ENCODE measurements at regions not wholly inside any gene's neighbourhood (a gene's known extent, or its start where the extent isn't known, plus 50 kb on each side); places are given as distances from the start of the nearest gene placed in this dataset.

DNA sequence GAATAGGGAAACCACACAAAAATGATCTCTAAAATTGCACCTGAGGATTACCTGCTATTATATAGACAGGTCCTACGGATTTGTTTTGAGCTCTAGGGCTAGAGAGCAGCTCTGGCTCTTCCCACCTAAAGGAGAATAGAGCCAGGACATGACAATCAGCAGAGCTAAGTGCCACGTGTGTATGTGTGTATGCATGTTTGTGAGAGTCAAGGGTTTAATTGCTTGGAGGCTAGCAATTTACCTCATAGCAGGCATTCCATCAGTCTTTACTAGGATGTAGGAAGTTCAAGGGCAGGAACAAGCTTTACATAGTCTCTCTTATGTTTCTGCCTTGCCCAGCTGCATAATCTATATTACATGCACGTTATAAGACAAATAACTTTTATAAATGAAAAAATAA, 498.2 kb downstream of the NSUN3 start:
- TF ChIP-seq, protein P1, sequence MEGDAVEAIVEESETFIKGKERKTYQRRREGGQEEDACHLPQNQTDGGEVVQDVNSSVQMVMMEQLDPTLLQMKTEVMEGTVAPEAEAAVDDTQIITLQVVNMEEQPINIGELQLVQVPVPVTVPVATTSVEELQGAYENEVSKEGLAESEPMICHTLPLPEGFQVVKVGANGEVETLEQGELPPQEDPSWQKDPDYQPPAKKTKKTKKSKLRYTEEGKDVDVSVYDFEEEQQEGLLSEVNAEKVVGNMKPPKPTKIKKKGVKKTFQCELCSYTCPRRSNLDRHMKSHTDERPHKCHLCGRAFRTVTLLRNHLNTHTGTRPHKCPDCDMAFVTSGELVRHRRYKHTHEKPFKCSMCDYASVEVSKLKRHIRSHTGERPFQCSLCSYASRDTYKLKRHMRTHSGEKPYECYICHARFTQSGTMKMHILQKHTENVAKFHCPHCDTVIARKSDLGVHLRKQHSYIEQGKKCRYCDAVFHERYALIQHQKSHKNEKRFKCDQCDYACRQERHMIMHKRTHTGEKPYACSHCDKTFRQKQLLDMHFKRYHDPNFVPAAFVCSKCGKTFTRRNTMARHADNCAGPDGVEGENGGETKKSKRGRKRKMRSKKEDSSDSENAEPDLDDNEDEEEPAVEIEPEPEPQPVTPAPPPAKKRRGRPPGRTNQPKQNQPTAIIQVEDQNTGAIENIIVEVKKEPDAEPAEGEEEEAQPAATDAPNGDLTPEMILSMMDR (conservative IDR thresholded peaks at IDR 0.05 in 1 of 2, IDR thresholded peaks at IDR 0.05 in 1 of 2; ENCODE audit: extremely low read depth in 1 of 2, insufficient read depth in 1 of 2, low read depth in 1 of 2, low read length in 2 of 2) = no peak
- no peak for TF ChIP-seq EZH2 (IDR thresholded peaks at IDR 0.05; ENCODE audit: borderline replicate concordance, low read length)

All from mammary epithelial cell (primary cell).